Tibial nerve (tissue), 4 donors: ENCODE measurements at regions not wholly inside any gene's neighbourhood (a gene's known extent, or its start where the extent isn't known, plus 50 kb on each side); places are given as distances from the start of the nearest gene placed in this dataset.
A peak's percentile ranks its signal among the peaks of the same experiment; 100 is the strongest.
"Not testable (repeated sequence)": the region's sequence is repeated elsewhere in the genome, so short reads cannot be mapped to it uniquely, and the experiment has no call there.

Experiments
- DNase-seq, 2 donors: peaks; one replicate each; pipeline ENCODE4 v3.0.0-alpha.2; 2019; ENCODE audit warnings: low spot score in 2 of 2
- H3K27ac ChIP-seq, 4 donors: fragments of 200-600 bp; sonication (generic) in 3 of 4; one replicate each; pipeline ENCODE4 v1.5.1; 2017 to 2019; ENCODE audit warnings: mild to moderate bottlenecking in 1 of 4
- H3K27me3 ChIP-seq, 2 donors: fragments of 200-600 bp; sonication (generic) in 1 of 2; one replicate each; pipeline versions ENCODE4 v1.5.1 to v1.6.0; 2017 to 2019
- H3K36me3 ChIP-seq, 3 donors: fragments of 200-600 bp; sonication (generic); one replicate each; pipeline ENCODE4 v1.5.1; 2018 to 2019
- H3K4me1 ChIP-seq, 4 donors: fragments of 200-600 bp; sonication (generic) in 3 of 4; one replicate each; pipeline ENCODE4 v1.5.1; 2017 to 2019
- H3K4me3 ChIP-seq, 4 donors: fragments of 200-600 bp; sonication (generic) in 3 of 4; one replicate each; pipeline ENCODE4 v1.5.1; 2017 to 2019; ENCODE audit warnings: mild to moderate bottlenecking in 1 of 4, moderate library complexity in 1 of 4
- H3K9me3 ChIP-seq, 4 donors: fragments of 200-600 bp; sonication (generic) in 3 of 4; one replicate each; pipeline ENCODE4 v1.5.1; 2017 to 2019
- WGBS, 2 donors: methylation state at CpG; one replicate each; pipeline ENCODE4 v1.1.5; 2018; 5-methylcytosine and 5-hydroxymethylcytosine counted together

DNA sequence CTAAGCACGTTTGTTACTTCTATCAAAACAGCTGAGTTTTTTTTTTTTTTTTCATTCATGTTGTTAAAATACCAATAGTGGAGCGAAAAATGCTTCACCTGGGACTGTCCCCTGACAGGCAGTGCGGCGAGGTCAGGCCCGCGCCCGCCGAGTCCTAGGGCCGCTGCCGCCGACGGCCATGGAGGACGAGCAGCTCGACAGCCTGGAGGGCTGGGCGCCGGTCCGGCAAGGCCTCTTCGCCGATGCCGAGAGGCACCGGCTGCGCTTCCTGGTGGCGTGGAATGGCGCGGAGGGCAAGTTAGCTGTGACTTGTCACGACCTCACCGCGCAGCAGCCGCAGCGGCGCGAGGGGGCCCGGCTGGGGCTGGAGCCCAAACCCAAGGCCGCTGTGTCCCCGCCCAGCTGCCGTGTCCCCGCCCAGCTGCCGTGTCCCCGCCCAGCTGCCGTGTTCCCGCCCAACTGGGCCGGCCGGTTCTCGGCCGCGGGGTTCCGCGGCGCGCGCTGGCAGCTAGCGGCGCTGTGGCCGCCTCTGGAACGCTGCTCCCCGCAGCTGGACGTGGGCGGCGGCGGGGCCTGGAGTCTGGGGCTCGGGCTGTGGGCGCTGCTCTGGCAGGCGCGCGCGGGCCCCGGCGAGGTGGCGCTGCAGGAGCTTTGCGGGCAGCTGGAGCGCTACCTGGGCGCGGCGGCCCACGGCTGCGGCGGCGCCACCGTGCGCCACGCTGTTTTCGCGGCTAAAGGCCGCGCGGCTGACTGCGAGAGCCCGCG lies 56.7 kb upstream of the GOLGA8R start:
- DNase-seq, H3K9me3 ChIP-seq, H3K4me1 ChIP-seq, H3K36me3 ChIP-seq, H3K27me3 ChIP-seq: not testable (repeated sequence)
- Histone ChIP-seq H3K27ac (peak overlapping the region in 2 of 4 donors; percentile 70 to 81), H3K4me3 (peak overlapping the region in 3 of 4 donors; percentile 44 to 55 (median 47))
- no CpG with 5 or more reads among the region's 89 CpGs for WGBS, 2 donors

- Histone ChIP-seq H3K27ac (peak overlapping the region in 2 of 4 donors; percentile 70 to 81), H3K4me3 (peak overlapping the region in 3 of 4 donors; percentile 44 to 55 (median 47))
- not testable (repeated sequence) for H3K4me1 ChIP-seq, H3K36me3 ChIP-seq, H3K9me3 ChIP-seq, DNase-seq, H3K27me3 ChIP-seq
- no CpG with 5 or more reads among the region's 34 CpGs for whole genome bisulfite sequencing, 2 donors
Observed at GRCh38 chr15:30471366-30471749, 57.3 kb upstream of the GOLGA8R start.

GRCh38 chr15:30471817-30472551 lies 57.9 kb upstream of the GOLGA8R start:
- not testable (repeated sequence) for H3K27me3 ChIP-seq, H3K36me3 ChIP-seq, H3K9me3 ChIP-seq, DNase-seq, H3K4me1 ChIP-seq, H3K27ac ChIP-seq, H3K4me3 ChIP-seq
- no CpG with 5 or more reads among the region's 10 CpGs for WGBS, 2 donors

DNA sequence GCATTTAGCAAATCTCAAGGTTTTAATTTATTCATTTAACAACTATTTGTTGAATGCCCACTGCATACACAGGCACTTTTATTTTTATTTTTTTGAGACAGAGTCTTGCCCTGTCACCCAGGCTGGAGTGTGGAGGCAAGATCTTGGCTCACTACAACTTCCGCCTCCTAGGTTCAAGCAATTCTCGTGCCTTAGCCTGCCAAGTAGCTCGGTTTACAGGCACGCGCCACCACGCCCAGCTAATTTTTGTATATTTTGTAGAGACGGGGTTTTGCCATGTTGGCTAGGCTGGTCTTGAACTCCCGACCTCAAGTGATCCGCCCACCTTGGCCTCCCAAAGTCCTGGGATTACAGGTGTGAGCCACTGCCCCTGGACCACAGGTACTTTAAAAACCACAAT lies 67.0 kb upstream of the GOLGA8Q start:
- not testable (repeated sequence) for H3K27ac ChIP-seq, H3K4me1 ChIP-seq, H3K9me3 ChIP-seq, H3K27me3 ChIP-seq, H3K4me3 ChIP-seq, H3K36me3 ChIP-seq, DNase-seq
- 92 to 95% methylated on average over 9 of the region's 9 CpGs for WGBS, 2 donors

- not testable (repeated sequence) for H3K27ac ChIP-seq, H3K4me1 ChIP-seq, H3K27me3 ChIP-seq, DNase-seq, H3K36me3 ChIP-seq, H3K9me3 ChIP-seq, H3K4me3 ChIP-seq
- 83 to 91% methylated on average over 17 of the region's 17 CpGs for WGBS, 2 donors
Observed at GRCh38 chr15:30489237-30489636, 62.6 kb upstream of the GOLGA8Q start.

DNA sequence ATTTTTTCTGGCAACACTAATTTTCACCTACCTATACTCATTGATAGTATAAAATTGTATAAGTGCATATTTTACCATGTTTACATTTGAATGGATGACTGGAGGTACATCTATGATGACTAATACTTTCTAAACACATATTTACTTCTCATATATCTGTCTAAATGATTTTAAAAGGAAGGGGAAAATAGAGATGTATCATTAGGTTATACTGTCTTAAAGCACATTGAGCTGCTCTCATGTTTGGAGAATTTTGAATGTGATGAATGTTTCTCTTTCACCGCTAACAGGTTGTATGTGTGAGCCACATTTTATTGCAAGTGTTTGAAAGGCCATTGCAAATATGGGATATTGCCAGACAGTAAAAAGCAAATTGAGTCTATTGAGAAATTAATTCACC lies 61.5 kb upstream of the GOLGA8Q start:
- H3K4me3 ChIP-seq, H3K27ac ChIP-seq, DNase-seq, H3K4me1 ChIP-seq, H3K9me3 ChIP-seq, H3K36me3 ChIP-seq, H3K27me3 ChIP-seq: not testable (repeated sequence)
- 92 to 94% methylated on average over 1 of the region's 1 CpG for WGBS, 2 donors

- no CpG with 5 or more reads among the region's 1 CpG for WGBS, 2 donors
- not testable (repeated sequence) for DNase-seq
Observed at GRCh38 chr15:30493947-30494346, 57.9 kb upstream of the GOLGA8Q start.

GRCh38 chr15:30497275-30497674 lies 54.6 kb upstream of the GOLGA8Q start:
- not testable (repeated sequence) for H3K9me3 ChIP-seq, H3K36me3 ChIP-seq, DNase-seq, H3K27me3 ChIP-seq, H3K4me3 ChIP-seq, H3K4me1 ChIP-seq, H3K27ac ChIP-seq

More at GRCh38 chr15:30493947-30494346, 57.9 kb upstream of the GOLGA8Q start:
- H3K27me3 ChIP-seq, H3K27ac ChIP-seq, H3K36me3 ChIP-seq, H3K4me3 ChIP-seq, H3K4me1 ChIP-seq, H3K9me3 ChIP-seq: not testable (repeated sequence)

DNA sequence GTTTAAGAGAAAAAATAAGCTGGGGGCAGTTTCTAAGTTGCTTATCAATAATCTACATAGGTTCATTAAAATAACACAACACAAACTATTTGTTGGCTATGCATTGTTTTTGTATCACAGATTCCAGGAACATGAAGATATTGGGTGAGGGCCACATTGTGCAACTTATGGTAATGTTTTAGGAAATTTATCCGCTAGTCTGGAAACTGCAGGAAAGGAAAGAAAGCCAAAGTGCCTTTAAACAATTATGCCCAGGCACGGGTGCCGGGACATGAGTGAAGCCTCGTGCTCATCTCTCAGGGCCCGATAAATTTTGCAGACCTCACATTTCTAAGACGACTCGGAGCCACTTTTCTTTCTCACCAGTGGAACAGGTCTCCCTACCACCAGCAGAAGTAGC lies 52.6 kb upstream of the GOLGA8Q start:
- H3K4me1 ChIP-seq, H3K36me3 ChIP-seq, DNase-seq, H3K4me3 ChIP-seq, H3K27me3 ChIP-seq, H3K9me3 ChIP-seq, H3K27ac ChIP-seq: not testable (repeated sequence)
- WGBS, 2 donors: no CpG with 5 or more reads among the region's 7 CpGs

DNA sequence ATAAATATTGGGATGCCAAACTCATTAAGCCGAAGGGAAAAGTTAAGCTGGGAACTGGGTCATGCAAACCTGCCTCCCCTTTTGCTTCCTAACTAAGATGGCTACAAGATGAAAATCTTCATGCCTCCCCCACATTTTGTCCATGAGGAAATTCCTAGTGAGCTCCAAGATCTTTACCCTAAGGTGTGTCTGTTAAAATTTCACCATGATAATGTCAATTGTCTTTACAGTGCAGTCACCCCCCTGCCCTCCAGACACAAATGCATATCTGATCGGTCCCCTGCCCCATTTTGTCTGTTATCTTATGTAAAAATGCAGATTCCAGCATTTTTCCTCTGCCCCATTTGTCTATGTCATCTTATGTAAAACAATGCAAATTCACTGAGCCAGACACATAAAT lies 51.3 kb upstream of the GOLGA8Q start:
- H3K4me1 ChIP-seq, DNase-seq, H3K27me3 ChIP-seq, H3K9me3 ChIP-seq, H3K4me3 ChIP-seq, H3K27ac ChIP-seq, H3K36me3 ChIP-seq: not testable (repeated sequence)
- 89 to 100% methylated on average over 1 of the region's 2 CpGs for WGBS, 2 donors
